ENCODE measurements at regions not wholly inside any gene's neighbourhood (a gene's known extent, or its start where the extent isn't known, plus 50 kb on each side); places are given as distances from the start of the nearest gene placed in this dataset.
"Not testable (repeated sequence)": the region's sequence is repeated elsewhere in the genome, so short reads cannot be mapped to it uniquely, and the experiment has no call there.

DNA sequence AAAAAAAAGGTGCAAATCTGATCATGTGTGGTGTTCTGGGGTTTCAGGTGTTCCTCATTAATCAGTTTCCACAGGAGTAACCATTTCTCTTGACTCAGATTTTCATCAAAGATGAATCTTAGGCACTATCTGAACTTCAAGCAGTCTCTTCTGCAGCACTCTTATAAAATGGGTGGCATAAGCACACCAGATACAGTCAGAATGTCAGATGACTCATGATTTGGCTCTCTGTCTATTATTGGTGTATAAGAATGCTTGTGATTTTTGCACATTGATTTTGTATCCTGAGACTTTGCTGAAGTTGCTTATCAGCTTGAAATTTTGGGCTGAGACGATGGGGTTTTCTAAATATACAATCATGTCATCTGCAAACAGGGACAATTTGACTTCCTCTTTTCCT is 882.5 kb downstream of the CCDC85A start:
- in situ Hi-C loops (cut with HindIII; ENCODE audit: low sequenced_read_pairs); DNase-seq (ENCODE audit: low spot score): not testable (repeated sequence)

DNA sequence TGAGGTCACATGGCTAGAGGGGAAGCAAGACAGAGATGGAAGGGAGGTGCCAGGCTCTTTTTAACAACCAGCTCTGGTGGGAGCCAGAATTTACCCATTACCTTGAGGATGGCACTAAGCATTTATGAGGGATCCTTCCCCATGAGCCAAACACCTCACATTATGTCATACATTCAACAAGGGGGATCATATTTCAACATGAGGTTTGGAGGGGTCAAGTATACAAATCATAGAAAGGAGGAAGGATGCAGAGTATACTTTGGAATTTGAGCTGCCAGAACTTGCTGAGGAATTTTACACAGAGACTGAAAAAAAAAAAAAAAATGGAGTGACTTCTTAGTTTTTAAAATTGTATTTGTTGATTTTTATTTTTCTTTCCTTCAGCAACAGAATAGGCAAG is 891.4 kb downstream of the CCDC85A start:
- in situ Hi-C loops (cut with HindIII; ENCODE audit: low sequenced_read_pairs), result no loop called here
- no peak for DNase-seq (ENCODE audit: low spot score)

DNA sequence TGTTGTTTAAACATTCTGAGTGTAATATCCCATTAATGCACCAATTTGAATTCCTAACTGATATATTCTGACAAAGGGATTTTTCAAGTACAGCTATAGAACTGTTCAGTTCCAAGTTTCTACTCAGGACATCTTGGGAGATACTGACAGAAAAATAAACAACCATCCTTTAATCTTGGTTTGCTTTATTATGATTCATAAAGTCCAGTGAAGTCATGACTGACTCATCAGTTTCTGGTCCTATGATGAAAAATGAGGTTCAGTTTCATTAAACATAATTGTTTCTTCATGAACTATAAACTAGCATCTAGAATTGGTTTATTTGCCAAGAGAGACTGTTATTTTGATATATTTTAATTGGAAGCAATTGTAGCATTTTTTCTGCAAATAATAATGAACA is 896.2 kb downstream of the CCDC85A start:
- in situ Hi-C loops (cut with HindIII; ENCODE audit: low sequenced_read_pairs), result no loop called here
- DNase-seq (ENCODE audit: low spot score), result no peak

DNA sequence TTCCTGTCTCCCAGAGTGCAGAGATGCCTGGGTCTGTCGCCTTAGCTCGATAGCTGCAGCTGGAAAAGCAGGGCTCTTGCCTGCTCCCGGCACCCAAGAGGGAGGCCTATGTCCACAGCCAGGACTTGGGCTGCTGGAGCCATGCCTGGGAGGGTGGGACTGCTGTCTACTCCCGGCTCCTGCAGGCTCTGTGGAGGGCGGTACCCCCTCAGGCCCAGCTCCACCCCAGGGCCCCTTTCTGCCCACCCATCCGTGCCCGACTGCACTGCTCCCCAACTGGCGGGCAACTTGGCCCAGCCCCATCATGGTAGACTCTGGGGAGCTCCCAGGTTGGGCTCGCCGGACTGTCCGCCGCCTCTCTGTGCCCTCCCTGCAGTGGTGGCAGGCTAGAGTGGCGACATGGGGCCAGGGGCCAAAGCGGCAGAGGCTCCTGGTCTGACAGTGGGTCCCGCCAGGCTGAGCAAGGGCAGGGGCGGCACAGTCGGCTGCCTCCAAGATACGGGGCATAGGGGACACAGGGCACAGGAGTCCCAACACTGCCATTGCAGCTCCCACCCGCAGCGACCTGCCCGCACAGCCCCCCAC is 901.0 kb downstream of the CCDC85A start:
- DNase-seq (ENCODE audit: low spot score), result no peak
- in situ Hi-C loops (cut with HindIII; ENCODE audit: low sequenced_read_pairs), result no loop called here

DNA sequence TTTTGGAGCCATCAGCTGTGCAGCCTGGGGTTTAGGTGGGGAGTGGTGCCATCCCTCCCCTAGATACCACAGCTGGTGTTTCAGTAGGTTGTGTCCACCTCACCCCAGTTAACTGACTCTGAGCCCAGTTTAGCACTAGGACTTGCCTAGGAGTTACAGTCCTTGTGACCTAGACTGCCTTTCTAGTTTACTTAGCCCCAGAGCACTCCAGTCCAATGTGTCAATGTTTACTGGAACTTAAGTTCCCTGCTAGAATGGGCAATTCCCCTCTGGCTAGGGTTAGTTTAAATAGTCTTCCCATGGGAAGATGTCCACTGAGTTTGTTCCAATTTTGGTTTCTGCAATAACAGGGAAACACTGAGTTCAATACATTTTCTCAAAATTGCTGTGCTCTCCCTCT is 909.2 kb downstream of the CCDC85A start:
- in situ Hi-C loops (cut with HindIII; ENCODE audit: low sequenced_read_pairs), result no loop called here
- DNase-seq (ENCODE audit: low spot score), result no peak

DNA sequence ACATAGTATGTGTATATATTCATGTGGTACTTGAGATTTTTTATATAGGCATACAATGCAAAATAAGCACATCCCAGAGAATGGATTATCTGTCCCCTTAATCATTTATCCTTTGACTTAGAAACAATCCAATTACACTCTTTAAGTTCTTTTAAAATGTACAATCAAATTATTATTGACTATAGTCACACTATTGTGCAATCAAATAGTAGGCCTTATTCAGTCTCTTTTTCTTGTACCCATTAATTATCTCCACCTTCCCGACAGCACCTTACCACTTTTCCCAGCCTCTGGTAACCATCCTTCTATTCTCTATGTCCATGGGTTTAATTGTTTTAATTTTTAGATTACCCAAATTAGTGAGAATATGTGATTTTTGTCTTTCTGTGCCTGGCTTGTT is 914.1 kb downstream of the CCDC85A start:
- no peak for DNase-seq (ENCODE audit: low spot score)
- in situ Hi-C loops (cut with HindIII; ENCODE audit: low sequenced_read_pairs), result no loop called here

DNA sequence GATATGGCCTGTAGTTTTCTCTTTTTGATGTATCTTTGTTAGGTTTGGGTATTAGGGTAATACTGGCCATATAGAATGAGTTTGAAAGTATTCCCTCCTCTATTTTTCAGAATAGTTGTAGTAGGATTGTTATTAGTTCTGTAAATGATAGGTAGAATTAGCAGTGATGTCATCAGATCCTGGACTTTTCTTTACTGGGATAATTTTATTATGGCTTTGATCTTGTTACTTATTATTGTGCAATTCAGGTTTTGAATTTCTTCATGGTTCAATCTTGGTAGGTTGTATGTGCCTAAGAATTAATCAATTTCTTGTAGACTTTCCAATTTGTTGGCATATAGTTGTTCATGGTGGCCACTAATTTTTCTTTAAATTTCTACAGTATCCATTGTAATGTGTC is 916.6 kb downstream of the CCDC85A start:
- DNase-seq (ENCODE audit: low spot score), result no peak
- in situ Hi-C loops (cut with HindIII; ENCODE audit: low sequenced_read_pairs), result no loop called here

DNA sequence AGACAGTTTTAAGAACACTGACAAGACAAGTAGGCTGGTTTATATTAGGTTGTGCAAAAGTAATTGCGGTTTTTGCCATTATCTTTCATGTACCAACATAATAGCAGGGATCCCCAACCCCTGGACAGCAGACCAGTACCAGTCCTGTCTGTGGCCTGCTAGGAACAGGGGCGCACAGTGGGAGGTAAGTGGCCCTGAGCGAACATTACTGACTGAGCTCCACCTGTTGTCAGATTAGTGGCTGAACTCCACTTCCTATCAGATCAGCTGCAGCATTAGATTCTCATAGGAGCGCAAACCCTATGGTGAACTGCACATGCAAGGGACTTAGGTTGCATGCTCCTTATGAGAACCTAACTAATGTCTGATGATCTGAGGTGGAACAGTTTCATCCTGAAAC is 921.9 kb downstream of the CCDC85A start:
- no peak for DNase-seq (ENCODE audit: low spot score)
- in situ Hi-C loops (cut with HindIII; ENCODE audit: low sequenced_read_pairs), result no loop called here

DNA sequence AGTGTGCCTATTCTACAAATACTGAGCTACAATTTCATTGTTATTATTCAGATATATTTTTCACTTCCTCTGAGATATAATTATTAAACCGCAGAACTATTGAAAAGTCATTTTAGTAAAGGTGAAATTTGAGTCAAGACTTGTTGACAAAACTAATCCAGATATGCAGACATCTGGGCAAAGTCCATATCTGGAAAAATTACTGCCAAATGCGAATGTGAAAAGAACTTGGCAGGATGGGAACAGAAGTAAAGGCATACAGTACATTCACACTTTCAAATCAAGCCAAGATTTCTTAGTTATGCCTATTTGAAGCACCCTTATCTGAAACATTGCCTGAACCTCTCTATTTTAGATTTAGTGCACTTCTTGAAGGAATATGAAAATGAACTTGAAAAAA is 923.6 kb downstream of the CCDC85A start:
- no peak for DNase-seq (ENCODE audit: low spot score)
- in situ Hi-C loops (cut with HindIII; ENCODE audit: low sequenced_read_pairs), result no loop called here

DNA sequence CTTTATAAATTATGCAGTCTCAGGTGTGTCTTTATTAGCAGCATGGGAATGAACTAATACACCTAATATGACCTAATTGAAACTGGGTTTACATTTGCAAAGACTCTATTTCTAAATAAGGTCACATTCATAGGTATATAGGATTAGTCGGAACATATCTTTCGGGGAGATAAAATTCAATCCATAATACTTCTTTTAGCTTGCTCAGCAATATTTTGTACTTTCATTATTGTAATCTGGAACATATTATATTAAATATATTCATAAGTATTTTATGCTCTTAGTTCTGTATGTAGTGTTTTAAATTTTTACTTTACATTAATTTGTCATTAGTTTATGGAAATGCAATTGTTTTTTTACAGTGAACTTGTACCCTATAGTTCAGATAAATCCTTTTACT is 927.7 kb downstream of the CCDC85A start:
- in situ Hi-C loops (cut with HindIII; ENCODE audit: low sequenced_read_pairs), result no loop called here
- no peak for DNase-seq (ENCODE audit: low spot score)

DNA sequence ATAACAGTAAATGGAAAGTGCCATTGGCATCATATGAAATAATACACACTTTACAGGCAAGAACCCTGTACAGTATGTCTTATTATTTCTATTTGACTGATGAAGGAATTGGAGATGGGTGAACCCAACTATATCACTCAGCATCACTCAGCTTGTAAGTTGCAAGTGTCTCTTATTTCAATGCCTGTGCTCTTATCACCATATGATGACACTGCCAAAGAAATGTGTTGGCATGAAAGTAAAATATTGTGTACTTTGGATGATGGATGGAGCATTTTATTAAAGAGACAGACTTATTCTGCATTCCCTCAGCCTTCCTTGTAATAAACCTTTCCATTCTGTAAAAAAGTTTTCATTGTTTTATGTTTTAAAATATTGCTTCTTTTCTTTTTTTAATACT is 927.5 kb upstream of the VRK2 start:
- in situ Hi-C loops (cut with HindIII; ENCODE audit: low sequenced_read_pairs), result no loop called here

DNA sequence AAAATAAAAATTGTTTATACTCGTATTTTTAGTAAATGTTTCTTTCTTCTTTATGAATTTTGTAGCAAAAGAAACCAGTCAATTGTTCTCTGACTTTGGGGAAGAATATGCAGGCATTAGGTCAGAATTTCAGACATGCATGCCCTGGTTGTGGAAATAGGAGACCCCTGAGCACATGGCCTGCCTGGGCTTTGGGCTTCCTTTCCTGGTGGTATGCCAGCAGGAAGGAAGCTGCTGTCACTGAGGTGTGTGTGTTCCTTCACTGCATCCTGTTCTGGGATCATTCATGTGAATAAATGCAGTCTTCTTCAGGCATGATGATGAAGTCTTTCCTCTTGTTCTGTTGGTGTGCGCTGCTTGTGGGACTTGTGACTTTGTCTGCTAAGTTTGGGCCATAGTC is 920.2 kb upstream of the VRK2 start:
- in situ Hi-C loops (cut with HindIII; ENCODE audit: low sequenced_read_pairs), result no loop called here
- DNase-seq (ENCODE audit: low spot score), result no peak

More for the DNA sequence above, 927.5 kb upstream of the VRK2 start:
- DNase-seq (ENCODE audit: low spot score), result no peak

DNA sequence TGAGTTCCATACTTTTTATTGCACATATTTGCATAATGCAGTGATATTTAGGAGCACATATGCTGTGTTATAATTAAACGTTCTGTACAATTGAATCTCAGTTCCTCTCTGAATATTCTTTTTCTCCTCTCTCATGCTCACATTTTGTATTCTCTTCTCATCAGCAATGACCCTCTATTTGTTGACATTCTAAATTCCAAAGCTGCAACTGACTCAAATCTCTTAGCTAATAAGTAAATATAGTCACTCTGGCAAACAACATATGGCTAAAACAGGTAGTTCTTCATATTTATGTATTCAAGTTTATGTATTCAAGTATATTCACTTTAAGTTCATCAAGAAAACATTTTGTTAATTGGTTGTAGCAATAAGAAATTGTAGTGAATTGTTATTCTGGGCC is 907.4 kb upstream of the VRK2 start:
- no peak for DNase-seq (ENCODE audit: low spot score)
- in situ Hi-C loops (cut with HindIII; ENCODE audit: low sequenced_read_pairs), result no loop called here

DNA sequence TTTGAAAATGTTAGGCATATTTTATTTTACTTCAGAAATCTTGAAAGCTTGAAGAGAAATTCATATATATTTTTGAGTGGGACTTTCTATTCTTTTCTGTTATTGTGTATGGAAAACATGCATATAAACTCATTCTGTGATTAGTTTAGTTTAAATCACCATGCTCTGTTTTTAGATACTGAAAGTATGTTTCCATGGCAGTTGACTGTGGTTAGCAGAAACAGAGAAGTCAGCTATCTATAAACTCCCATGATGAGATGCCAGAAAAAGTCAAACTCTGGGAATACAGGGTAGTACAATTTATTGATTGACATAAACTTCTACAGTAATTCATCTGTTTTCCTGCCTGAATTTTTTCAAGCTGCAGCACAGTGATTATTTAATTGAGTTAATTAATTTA is 905.3 kb upstream of the VRK2 start:
- no peak for DNase-seq (ENCODE audit: low spot score)
- in situ Hi-C loops (cut with HindIII; ENCODE audit: low sequenced_read_pairs), result no loop called here

DNA sequence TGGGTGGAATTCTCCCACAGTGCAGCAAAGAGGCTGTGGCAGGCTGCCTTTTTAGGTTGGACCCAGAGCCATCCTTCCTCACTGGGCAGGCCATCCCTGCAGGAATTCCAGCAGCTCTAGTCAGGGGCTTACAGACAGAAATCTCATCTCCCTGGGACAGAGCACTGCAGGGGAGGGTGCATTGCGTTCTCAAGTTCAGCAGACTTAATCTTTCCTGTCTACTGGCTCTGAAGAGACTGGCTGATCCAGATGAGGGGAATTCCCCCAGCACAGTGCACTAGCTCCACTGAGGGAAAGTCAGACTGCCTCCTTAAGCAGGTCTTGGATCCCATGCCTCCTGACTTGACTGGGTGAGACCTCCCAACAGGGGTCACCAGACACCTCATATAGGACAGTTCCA is 899.7 kb upstream of the VRK2 start:
- no peak for DNase-seq (ENCODE audit: low spot score)
- in situ Hi-C loops (cut with HindIII; ENCODE audit: low sequenced_read_pairs), result no loop called here

DNA sequence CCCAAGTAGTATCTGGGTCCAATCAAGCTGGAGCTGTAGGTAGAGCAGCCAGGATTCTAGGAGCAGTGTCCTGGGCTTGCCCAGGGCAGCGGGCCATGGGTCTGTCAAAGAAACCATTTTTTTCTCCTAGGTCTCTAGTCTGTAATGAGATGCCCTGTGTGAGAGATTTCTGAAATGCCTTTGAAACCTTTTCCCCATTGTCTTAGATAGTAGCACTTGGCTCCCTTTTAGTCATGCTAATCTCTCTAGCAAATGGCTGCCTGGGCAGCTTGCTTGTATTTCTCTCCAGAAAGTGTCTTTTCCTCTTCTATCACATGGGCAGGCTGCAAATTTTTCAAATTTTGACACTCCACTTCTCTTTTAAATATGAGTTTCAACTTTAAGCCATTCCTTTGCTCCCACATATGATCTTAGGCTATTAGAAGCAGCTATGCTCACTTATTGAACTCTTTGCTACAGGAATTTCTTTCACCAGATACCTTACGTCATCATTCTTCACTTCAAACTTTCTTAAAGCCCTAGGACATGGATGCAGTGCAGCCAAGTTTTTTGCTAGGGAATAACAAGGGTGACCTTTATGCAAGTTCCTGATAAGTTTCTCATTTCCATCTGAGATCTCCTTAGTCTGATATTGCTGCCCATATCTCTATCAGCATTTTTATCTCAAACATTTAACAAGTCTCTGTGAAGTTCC is 890.2 kb upstream of the VRK2 start:
- in situ Hi-C loops (cut with HindIII; ENCODE audit: low sequenced_read_pairs), result no loop called here
- no peak for DNase-seq (ENCODE audit: low spot score)

DNA sequence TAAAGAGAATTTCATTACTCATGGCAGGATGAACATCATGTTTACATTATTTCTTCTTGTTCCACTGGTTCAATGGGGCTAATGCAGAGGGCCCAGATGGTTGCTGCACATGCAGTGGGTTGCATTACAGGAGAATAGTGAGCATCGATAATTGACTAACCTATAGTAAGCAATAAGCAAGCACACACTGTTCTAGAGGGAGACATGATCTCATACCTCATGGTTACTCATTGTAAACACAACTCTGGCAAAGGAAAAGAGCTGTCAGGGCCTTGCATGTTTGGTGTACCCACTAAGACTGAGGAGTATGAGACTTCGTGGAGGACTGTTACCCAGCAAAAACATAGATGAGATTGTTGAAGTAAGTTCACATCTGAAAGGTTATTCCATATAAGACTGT is 885.6 kb upstream of the VRK2 start:
- in situ Hi-C loops (cut with HindIII; ENCODE audit: low sequenced_read_pairs), result no loop called here
- DNase-seq (ENCODE audit: low spot score), result no peak

DNA sequence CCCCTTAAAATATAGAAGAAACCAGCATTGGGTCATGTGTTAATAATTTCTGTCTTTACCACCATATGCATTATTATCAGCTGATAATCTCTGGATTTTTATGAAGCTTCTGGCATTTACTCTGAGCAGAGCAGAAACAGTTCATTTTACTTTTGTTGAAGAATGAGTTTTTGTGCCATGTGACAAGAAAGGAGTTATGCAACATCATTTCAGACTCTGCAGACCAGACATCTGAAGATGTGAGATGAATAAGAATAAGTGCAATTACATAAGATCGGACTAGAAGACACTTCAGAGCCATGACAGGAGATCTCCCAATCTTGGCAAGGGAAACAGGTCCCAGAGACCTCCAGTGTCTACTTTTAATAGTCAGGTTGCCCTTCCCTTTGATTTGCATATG is 869.4 kb upstream of the VRK2 start:
- in situ Hi-C loops (cut with HindIII; ENCODE audit: low sequenced_read_pairs), result no loop called here
- DNase-seq (ENCODE audit: low spot score), result no peak

DNA sequence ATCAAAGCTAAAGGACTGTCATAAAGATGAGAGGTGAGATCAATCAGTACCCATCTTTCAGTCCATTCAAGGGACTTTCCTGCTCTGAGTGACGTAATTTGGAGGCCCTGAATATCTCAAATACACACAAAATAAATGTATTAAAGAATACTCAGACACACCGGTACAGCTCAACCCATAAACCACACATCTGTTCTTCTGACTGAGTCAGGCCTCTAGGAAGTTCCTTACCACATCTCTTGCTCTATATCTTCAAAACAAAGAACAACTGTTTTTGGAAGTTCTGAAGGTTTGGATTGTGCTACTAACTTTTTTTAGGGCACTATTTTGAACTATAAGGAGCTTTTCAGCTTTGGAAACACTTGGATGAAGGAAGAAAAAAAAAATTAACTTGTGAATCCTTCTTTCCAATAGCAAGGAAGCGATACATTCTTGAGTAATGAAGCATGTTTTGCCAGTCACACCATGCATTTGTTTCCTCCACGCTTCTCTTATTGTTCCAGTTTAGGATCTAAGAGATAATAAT is 866.5 kb upstream of the VRK2 start:
- in situ Hi-C loops (cut with HindIII; ENCODE audit: low sequenced_read_pairs), result no loop called here
- DNase-seq (ENCODE audit: low spot score), result no peak

DNA sequence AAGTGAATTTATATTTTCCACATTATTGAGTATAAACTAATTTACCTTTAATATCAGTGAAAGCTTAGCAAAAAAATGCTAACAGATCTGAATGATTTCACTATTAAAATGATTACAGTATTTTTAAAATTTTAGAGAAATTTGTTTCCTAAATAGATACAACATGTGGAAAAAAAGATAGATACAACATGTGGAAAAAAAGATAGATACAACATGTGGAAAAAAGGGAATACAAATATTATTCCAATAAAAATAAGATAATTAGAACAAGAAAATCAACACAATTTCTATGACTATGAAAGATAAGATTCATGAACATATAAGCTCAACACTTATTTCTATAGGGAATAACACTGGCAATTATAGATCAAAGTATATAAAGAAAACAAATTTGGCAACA is 865.9 kb upstream of the VRK2 start:
- in situ Hi-C loops (cut with HindIII; ENCODE audit: low sequenced_read_pairs), result no loop called here
- DNase-seq (ENCODE audit: low spot score), result no peak

DNA sequence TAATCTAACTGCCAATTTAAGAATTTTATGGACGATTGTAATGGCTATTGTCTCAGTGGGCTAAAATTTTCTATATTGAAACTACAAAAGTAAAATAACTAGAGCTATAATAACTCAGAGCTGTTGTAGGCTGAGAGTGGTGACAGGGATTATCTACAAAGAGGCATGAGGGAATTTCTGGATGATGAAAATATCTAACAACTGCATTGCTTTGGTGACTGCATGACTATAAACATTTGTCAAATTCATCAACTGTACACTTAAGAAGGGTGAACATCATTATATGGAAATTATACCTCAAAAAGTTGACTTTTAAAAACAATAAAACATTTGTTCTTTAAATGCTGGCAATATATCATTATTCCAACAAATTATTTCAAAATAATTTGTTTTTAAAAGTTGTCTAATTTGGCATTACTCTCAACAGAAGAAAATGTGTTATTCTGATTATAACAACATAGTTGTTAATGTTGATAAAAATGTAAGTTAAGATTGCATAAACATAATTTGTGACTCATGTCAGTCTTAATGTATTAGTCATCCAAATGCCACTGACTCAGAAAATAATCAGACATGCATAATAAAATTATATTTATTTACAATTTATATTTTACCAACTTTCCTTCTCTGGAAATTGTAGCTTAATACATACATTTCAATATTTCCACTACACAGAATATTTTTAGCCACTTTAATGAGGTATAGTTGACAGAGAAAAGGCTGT is 865.1 kb upstream of the VRK2 start:
- no peak for DNase-seq (ENCODE audit: low spot score)
- in situ Hi-C loops (cut with HindIII; ENCODE audit: low sequenced_read_pairs), result no loop called here
